ENCODE measurements at regions not wholly inside any gene's neighbourhood (a gene's known extent, or its start where the extent isn't known, plus 50 kb on each side); places are given as distances from the start of the nearest gene placed in this dataset.

DNA sequence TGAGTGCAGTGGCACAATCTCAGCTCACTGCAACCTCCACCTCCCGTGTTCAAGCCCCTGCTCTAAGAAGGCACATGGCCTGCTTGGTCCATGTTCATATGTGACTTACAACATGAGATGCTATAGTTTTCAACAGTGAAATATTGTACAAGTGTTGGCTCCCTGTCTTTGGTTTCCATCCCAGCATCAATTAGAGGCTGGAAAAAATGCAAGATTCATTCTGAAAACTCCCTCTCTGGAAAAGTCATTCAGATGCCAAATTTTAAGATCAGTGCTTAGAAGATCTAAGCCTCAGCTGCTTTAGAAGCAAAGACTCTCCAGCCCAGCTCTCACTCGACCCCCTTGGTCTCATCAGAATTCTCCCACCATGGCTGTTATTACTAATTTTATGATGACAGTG is 398.9 kb downstream of the KIF16B start:
- TF ChIP-seq, protein P1, sequence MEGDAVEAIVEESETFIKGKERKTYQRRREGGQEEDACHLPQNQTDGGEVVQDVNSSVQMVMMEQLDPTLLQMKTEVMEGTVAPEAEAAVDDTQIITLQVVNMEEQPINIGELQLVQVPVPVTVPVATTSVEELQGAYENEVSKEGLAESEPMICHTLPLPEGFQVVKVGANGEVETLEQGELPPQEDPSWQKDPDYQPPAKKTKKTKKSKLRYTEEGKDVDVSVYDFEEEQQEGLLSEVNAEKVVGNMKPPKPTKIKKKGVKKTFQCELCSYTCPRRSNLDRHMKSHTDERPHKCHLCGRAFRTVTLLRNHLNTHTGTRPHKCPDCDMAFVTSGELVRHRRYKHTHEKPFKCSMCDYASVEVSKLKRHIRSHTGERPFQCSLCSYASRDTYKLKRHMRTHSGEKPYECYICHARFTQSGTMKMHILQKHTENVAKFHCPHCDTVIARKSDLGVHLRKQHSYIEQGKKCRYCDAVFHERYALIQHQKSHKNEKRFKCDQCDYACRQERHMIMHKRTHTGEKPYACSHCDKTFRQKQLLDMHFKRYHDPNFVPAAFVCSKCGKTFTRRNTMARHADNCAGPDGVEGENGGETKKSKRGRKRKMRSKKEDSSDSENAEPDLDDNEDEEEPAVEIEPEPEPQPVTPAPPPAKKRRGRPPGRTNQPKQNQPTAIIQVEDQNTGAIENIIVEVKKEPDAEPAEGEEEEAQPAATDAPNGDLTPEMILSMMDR (IDR thresholded peaks at IDR 0.05), result no peak
- TF ChIP-seq EZH2 (IDR thresholded peaks at IDR 0.05) (no peak), EZH2phosphoT487 (IDR thresholded peaks at IDR 0.05) (no peak)

Measured in neural progenitor cell (in vitro differentiated cells).